Body of pancreas (tissue), 4 donors: ENCODE measurements at regions not wholly inside any gene's neighbourhood (a gene's known extent, or its start where the extent isn't known, plus 50 kb on each side); places are given as distances from the start of the nearest gene placed in this dataset.

ENCODE experiments used
- POLR2A ChIP-seq, 3 donors: fragments of 450-650 bp; IDR thresholded peaks; one replicate each; pipeline ENCODE4 v1.6.1; 2016; ENCODE audit warnings: antibody characterized with exemption in 3 of 3, mild to moderate bottlenecking in 2 of 3
- TF ChIP-seq, protein P1 (sequence below), 7 experiments: fragments of 450-650 bp in 4 of 7; fragments of 200-600 bp in 3 of 7; sonication (generic) in 3 of 7; IDR thresholded peaks; one replicate each; pipeline ENCODE4 v1.5.1; 2016 to 2019; ENCODE audit warnings: antibody characterized with exemption in 7 of 7

DNA sequence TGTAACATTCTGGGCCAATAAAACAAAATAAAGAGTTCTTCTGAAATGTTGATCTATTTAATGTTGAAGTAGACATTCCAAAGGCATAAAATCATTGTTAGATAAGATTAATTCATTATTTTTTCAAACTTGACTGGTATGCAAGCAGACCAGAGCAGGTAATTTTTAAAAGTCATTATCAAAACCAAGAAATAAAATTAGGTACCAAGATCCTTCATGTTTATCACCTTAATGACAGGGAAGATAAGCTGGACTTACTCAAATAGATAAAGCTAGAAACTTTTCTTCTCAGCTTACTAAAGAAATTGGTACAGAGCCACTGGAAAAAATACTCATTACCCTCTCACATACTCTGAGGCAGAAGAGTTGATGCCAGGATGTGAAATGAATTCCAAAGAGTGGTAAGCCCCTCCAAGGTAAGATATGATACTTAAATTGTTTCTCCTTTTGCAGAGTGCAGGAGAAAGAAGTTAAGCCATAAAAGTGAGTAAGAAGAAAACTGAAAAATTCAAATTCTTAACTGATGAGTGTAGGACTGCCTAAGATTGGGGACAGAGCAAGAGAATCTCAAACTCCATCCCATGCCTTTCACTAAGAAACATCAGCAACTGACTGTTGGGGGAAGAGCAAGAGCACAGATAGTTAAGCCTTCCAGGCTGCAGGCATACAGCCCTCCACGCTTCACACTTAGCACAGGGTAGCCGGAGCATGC, 111.9 kb downstream of the SLC41A2 start:
- TF ChIP-seq POLR2A (IDR thresholded peaks at IDR 0.05) = no peak
- TF ChIP-seq, protein P1, sequence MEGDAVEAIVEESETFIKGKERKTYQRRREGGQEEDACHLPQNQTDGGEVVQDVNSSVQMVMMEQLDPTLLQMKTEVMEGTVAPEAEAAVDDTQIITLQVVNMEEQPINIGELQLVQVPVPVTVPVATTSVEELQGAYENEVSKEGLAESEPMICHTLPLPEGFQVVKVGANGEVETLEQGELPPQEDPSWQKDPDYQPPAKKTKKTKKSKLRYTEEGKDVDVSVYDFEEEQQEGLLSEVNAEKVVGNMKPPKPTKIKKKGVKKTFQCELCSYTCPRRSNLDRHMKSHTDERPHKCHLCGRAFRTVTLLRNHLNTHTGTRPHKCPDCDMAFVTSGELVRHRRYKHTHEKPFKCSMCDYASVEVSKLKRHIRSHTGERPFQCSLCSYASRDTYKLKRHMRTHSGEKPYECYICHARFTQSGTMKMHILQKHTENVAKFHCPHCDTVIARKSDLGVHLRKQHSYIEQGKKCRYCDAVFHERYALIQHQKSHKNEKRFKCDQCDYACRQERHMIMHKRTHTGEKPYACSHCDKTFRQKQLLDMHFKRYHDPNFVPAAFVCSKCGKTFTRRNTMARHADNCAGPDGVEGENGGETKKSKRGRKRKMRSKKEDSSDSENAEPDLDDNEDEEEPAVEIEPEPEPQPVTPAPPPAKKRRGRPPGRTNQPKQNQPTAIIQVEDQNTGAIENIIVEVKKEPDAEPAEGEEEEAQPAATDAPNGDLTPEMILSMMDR (IDR thresholded peaks at IDR 0.05) = no peak
